Mucosa of descending colon (tissue), 3 donors: ENCODE measurements at regions not wholly inside any gene's neighbourhood (a gene's known extent, or its start where the extent isn't known, plus 50 kb on each side); places are given as distances from the start of the nearest gene placed in this dataset.

Source experiments
- ATAC-seq: fragments of 200-7000 bp; cut with Tn5 transposase; one replicate; pipeline ENCODE4 v1.9.1; 2020; ENCODE audit warnings: mild to moderate bottlenecking, moderate library complexity
- DNase-seq, 3 donors: peaks; one replicate each; pipeline ENCODE4 v3.0.0-alpha.2; 2020
- H3K36me3 ChIP-seq: fragments of 200-600 bp; one replicate; pipeline ENCODE4 v1.8.0; 2021; ENCODE audit warnings: low read depth, mild to moderate bottlenecking
- H3K4me1 ChIP-seq: fragments of 200-600 bp; one replicate; pipeline ENCODE4 v1.8.0; 2021; ENCODE audit warnings: low read depth, mild to moderate bottlenecking
- H3K4me3 ChIP-seq: fragments of 200-600 bp; one replicate; pipeline ENCODE4 v1.8.0; 2021; ENCODE audit warnings: mild to moderate bottlenecking
- H3K9me3 ChIP-seq: fragments of 200-600 bp; one replicate; pipeline ENCODE4 v1.8.0; 2021; ENCODE audit warnings: mild to moderate bottlenecking
- CTCF ChIP-seq: fragments of 200-600 bp; IDR thresholded peaks from one replicate; pipeline ENCODE4 v1.8.0; 2022; ENCODE audit warnings: antibody characterized with exemption, mild to moderate bottlenecking
- intact Hi-C, 2 donors: fragments of 100-400 bp; cut with DNase I in 1 of 2; cut with micrococcal nuclease in 1 of 2; formaldehyde crosslinking; loops; one replicate each; pipeline versions ENCODE4 v1.11.0 to v1.11.1; 2022; cut with DNase I, micrococcal nuclease
- donor health status: DM: no; HTN: no; CAD: no; lungs with moderate emphysema.
- donor health status: DM: no; HTN: no; CAD: no.
- donor health status: DM: no; HTN: yes; CAD: no.

- DNase-seq, result peak in 2 of 3 donors; percentile 60 to 66
- peak; percentile 82 for ATAC-seq
- intact Hi-C loops, result no loop called here
- H3K9me3 ChIP-seq, result no peaks in the 10 kb centered on the region
- no peaks in the 10 kb centered on the region for H3K36me3 ChIP-seq
- peaks cover 11% of the 10 kb centered on the region for H3K4me1 ChIP-seq
- H3K4me3 ChIP-seq, result no peak overlapping the region
- no peak for TF ChIP-seq CTCF
Observed at GRCh38 chr1:234899041-234899729, 229.5 kb downstream of the TOMM20 start.

DNA sequence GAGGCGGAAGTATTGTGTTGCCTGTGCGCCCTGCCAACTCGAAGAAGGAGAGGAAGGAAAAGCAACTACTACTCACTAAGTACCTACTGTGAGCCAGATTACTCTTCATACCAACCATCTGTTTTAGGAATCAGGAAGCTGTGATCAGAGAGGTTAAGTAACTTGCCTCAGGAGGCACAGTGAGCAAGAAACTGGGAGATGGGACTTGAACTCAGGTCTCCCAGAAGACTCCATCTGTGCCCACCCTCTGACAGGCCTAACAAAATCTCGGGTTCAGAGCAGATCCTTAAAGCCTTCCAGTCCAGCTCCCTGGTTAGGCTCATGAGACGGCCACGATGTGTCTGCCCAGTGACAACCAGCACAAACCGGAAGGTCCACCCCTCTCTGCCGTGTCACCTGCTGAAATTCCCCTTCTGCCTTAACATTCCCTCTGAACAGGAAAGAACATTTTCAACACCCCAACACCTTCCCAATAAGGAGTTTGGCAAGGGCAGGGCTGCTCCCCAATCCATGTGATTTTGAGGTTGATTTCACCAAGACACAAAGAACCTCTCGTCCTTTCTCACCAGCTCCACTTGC, 230.1 kb downstream of the TOMM20 start:
- H3K9me3 ChIP-seq, result no peaks in the 10 kb centered on the region
- no peak for DNase-seq
- H3K36me3 ChIP-seq, result no peaks in the 10 kb centered on the region
- ATAC-seq, result peak; percentile 2
- no peak overlapping the region for H3K4me3 ChIP-seq
- H3K4me1 ChIP-seq, result peaks cover 11% of the 10 kb centered on the region
- no peak for TF ChIP-seq CTCF
- intact Hi-C loops, result no loop called here

- H3K9me3 ChIP-seq, result no peaks in the 10 kb centered on the region
- no peaks in the 10 kb centered on the region for H3K36me3 ChIP-seq
- DNase-seq (no peak), ATAC-seq (peak; percentile 20)
- H3K4me1 ChIP-seq, result peaks cover 11% of the 10 kb centered on the region
- intact Hi-C loops, result no loop called here
- no peak for TF ChIP-seq CTCF
- no peak overlapping the region for H3K4me3 ChIP-seq
Observed at GRCh38 chr1:234897754-234898454, 230.7 kb downstream of the TOMM20 start.

- ATAC-seq (no peak), DNase-seq (no peak)
- no peaks in the 10 kb centered on the region for H3K36me3 ChIP-seq
- TF ChIP-seq CTCF, result no peak
- no peak overlapping the region for H3K4me3 ChIP-seq
- H3K9me3 ChIP-seq, result no peaks in the 10 kb centered on the region
- intact Hi-C loops, result no loop called here
- H3K4me1 ChIP-seq, result peaks cover 11% of the 10 kb centered on the region
Observed at GRCh38 chr1:234897390-234897749, 231.3 kb downstream of the TOMM20 start.

GRCh38 chr1:234896477-234897389, 231.9 kb downstream of the TOMM20 start:
- ATAC-seq, result no peak
- Histone ChIP-seq H3K9me3 (no peaks in the 10 kb centered on the region), H3K4me1 (peaks cover 11% of the 10 kb centered on the region), H3K4me3 (no peak overlapping the region), H3K36me3 (no peaks in the 10 kb centered on the region)
- TF ChIP-seq CTCF, result no peak
- DNase-seq, result no peak
- intact Hi-C loops, result no loop called here
